OCI-LY3 (cell line): ENCODE measurements at regions not wholly inside any gene's neighbourhood (a gene's known extent, or its start where the extent isn't known, plus 50 kb on each side); places are given as distances from the start of the nearest gene placed in this dataset.

ENCODE experiments used
- H2AFZ ChIP-seq: fragments of 200-600, 300-600 bp; shearing (Covaris generic); 2 replicates; pipeline ENCODE4 v1.6.0; 2014; ENCODE audit warnings: antibody characterized with exemption, low read depth, low read length
- H3K27ac ChIP-seq: fragments of 200-600, 300-600 bp; sonication (generic); 2 replicates; pipeline ENCODE4 v1.5.1; 2014; ENCODE audit warnings: mild to moderate bottlenecking, low read length, moderate library complexity, mixed read lengths
- H3K27me3 ChIP-seq: fragments of 200-600, 300-600 bp; sonication (generic); 2 replicates; pipeline ENCODE4 v1.6.1; 2014; ENCODE audit warnings: low read depth, low read length, mixed read lengths
- H3K36me3 ChIP-seq: fragments of 200-600, 300-600 bp; sonication (generic); replicated peaks from 2 replicates; pipeline ENCODE3; 2014; ENCODE audit warnings: low read depth, low read length, mixed read lengths
- H3K4me1 ChIP-seq: fragments of 300-600, 200-600 bp; sonication (generic); 2 replicates; pipeline ENCODE4 v1.6.1; 2014; ENCODE audit warnings: low read length, mixed read lengths
- H3K4me2 ChIP-seq: fragments of 200-600, 300-600 bp; sonication (generic); 2 replicates; pipeline ENCODE4 v1.6.1; 2014; ENCODE audit warnings: low read length, mixed read lengths
- H3K4me3 ChIP-seq: fragments of 300-600, 200-600 bp; sonication (generic); 2 replicates; pipeline ENCODE4 v1.5.1; 2014; ENCODE audit warnings: antibody characterized with exemption, mild to moderate bottlenecking, low read length, moderate library complexity
- H3K79me2 ChIP-seq: fragments of 300-600, 200-600 bp; shearing (Covaris generic); 2 replicates; pipeline ENCODE4 v1.6.1; 2014; ENCODE audit warnings: mild to moderate bottlenecking, low read length, mixed read lengths
- H3K9ac ChIP-seq: fragments of 300-600, 200-600 bp; shearing (Covaris generic); 2 replicates; pipeline ENCODE4 v1.6.0; 2014; ENCODE audit warnings: mild to moderate bottlenecking, low read length, moderate library complexity
- H3K9me3 ChIP-seq: fragments of 200-600, 300-600 bp; shearing (Covaris generic); 2 replicates; pipeline ENCODE4 v1.6.1; 2014; ENCODE audit warnings: low read length, mixed read lengths; ENCODE audit not compliant: insufficient read depth
- H4K20me1 ChIP-seq: fragments of 200-600, 300-600 bp; sonication (generic); 2 replicates; pipeline ENCODE4 v1.6.1; 2016; ENCODE audit warnings: low read length, mixed read lengths; ENCODE audit not compliant: insufficient read depth
- EZH2phosphoT487 ChIP-seq: fragments of 200-600 bp; shearing (Covaris generic); IDR thresholded peaks from 2 replicates; pipeline ENCODE4 v1.6.1; 2018; ENCODE audit warnings: antibody characterized with exemption, mixed run types, low read depth
- TF ChIP-seq, protein P1 (sequence below): fragments of 200-600, 300-600 bp; sonication (generic); IDR thresholded peaks from 2 replicates; pipeline ENCODE4 v1.5.1; 2014; ENCODE audit warnings: antibody characterized with exemption, low read length, low read depth

DNA sequence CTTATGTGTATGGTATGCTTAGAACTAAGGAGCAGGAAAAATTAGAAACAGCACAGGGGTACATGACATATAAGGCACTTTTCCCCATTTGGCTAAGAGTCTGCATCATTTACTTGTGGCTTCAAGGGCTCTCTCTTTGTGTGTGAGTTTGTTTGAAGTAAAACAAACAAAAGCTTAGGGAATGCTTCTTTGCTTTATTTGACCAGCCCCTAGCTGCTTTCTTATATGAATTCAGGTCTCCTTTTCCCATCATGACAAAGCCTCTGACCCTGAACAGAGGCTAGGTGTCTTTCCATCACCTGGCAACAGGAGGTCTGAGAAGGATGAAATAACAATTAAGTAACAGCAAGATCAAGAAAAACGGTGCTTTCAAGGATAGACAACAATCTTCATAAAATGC, 643.8 kb upstream of the ADGRL2 start:
- no peak for TF ChIP-seq EZH2phosphoT487
- TF ChIP-seq, protein P1, sequence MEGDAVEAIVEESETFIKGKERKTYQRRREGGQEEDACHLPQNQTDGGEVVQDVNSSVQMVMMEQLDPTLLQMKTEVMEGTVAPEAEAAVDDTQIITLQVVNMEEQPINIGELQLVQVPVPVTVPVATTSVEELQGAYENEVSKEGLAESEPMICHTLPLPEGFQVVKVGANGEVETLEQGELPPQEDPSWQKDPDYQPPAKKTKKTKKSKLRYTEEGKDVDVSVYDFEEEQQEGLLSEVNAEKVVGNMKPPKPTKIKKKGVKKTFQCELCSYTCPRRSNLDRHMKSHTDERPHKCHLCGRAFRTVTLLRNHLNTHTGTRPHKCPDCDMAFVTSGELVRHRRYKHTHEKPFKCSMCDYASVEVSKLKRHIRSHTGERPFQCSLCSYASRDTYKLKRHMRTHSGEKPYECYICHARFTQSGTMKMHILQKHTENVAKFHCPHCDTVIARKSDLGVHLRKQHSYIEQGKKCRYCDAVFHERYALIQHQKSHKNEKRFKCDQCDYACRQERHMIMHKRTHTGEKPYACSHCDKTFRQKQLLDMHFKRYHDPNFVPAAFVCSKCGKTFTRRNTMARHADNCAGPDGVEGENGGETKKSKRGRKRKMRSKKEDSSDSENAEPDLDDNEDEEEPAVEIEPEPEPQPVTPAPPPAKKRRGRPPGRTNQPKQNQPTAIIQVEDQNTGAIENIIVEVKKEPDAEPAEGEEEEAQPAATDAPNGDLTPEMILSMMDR = no peak
- Histone ChIP-seq H3K27me3 (no peaks in the 10 kb centered on the region), H3K79me2 (no peaks in the 10 kb centered on the region), H3K9me3 (no peaks in the 10 kb centered on the region), H3K4me2 (no peak overlapping the region), H3K4me3 (no peak overlapping the region), H2AFZ (no peak overlapping the region), H3K9ac (no peak overlapping the region), H3K4me1 (no peaks in the 10 kb centered on the region), H4K20me1 (no peaks in the 10 kb centered on the region), H3K36me3 (no peaks in the 10 kb centered on the region), H3K27ac (no peak overlapping the region)

DNA sequence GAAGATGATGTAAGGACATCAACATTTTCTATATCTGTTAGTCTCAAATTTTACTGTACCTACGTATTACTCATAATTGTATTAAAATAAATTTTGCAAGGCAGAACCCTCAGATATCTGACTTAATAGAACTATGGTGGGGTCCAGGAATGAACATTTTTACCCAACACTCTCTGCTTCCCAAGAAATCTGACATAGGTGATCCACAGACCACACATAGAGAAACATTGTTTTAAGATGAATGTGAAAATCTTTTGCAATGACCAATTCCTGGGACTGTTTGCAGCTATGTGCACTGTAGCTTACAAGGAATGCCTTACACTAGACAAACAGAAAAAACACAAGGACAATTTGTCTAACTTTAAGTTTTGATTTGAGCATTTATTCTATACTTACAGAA, 645.6 kb upstream of the ADGRL2 start:
- no peaks in the 10 kb centered on the region for H3K79me2 ChIP-seq
- H4K20me1 ChIP-seq = no peaks in the 10 kb centered on the region
- H3K4me2 ChIP-seq = no peak overlapping the region
- H2AFZ ChIP-seq = no peak overlapping the region
- no peaks in the 10 kb centered on the region for H3K9me3 ChIP-seq
- no peaks in the 10 kb centered on the region for H3K4me1 ChIP-seq
- no peak overlapping the region for H3K9ac ChIP-seq
- no peak for TF ChIP-seq EZH2phosphoT487
- TF ChIP-seq, protein P1 = no peak
- no peaks in the 10 kb centered on the region for H3K27me3 ChIP-seq
- H3K36me3 ChIP-seq = no peaks in the 10 kb centered on the region
- no peak overlapping the region for H3K27ac ChIP-seq
- H3K4me3 ChIP-seq = no peak overlapping the region

DNA sequence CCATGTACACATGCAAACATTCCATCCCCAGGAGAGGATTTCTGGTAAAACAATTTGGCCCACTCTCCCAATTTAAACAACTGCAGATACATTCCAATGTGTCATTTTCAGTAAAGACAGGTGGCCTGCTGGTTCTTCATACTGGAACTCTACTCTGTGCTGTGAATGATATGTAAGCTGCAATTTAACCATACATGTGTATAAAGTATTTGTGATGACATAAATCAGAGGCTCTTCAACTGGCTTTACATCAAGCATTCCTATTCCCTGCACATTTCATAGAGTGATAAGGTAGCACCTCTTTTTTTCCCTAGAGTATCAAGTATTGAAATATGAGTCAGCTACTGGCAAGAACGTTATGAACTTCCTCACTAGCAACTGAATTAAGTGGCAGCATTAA, 649.5 kb upstream of the ADGRL2 start:
- Histone ChIP-seq H3K4me1 (no peaks in the 10 kb centered on the region), H3K4me2 (no peak overlapping the region), H2AFZ (no peak overlapping the region), H3K27ac (no peak overlapping the region), H3K79me2 (no peaks in the 10 kb centered on the region), H3K27me3 (no peaks in the 10 kb centered on the region), H3K36me3 (no peaks in the 10 kb centered on the region), H3K9ac (no peak overlapping the region), H4K20me1 (no peaks in the 10 kb centered on the region), H3K9me3 (no peaks in the 10 kb centered on the region), H3K4me3 (no peak overlapping the region)
- TF ChIP-seq, protein P1 = no peak
- no peak for TF ChIP-seq EZH2phosphoT487

DNA sequence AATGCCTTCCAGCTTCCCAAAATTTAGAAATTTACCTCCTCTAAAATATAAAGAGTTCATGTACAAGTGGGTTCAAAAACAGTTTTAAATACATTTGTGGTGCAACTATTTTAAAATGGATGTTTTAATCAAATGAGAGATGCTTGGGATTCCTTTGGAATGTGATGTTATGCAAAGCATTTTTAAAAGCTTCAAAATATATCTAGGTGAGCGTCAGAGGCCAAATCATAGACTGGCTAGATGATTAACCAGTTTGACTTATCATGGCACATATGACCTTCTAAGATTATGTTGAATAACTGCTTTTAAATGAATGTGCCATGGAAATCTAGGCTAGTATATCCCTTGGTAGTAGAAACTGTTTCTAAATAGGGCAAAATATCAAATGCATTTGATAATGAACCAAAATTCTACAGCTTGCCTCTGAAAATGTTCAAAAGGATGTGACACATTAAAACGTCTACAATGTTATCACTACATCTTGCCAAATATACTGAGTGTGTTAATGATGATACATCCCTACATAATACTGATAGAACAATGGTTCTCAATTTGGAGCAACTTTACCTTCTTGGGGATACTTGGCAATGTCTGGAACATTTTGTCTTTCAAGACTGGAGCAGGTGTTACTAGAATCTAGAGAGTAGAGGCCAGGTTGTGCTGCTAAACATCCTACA, 650.9 kb upstream of the ADGRL2 start:
- H2AFZ ChIP-seq = no peak overlapping the region
- no peaks in the 10 kb centered on the region for H3K36me3 ChIP-seq
- no peak overlapping the region for H3K27ac ChIP-seq
- H4K20me1 ChIP-seq = no peaks in the 10 kb centered on the region
- no peaks in the 10 kb centered on the region for H3K27me3 ChIP-seq
- no peaks in the 10 kb centered on the region for H3K79me2 ChIP-seq
- TF ChIP-seq EZH2phosphoT487 = no peak
- TF ChIP-seq, protein P1 = no peak
- H3K4me1 ChIP-seq = no peaks in the 10 kb centered on the region
- no peak overlapping the region for H3K9ac ChIP-seq
- H3K4me3 ChIP-seq = no peak overlapping the region
- no peak overlapping the region for H3K4me2 ChIP-seq
- no peaks in the 10 kb centered on the region for H3K9me3 ChIP-seq
